IMR-90 (cell line): ENCODE measurements at regions not wholly inside any gene's neighbourhood (a gene's known extent, or its start where the extent isn't known, plus 50 kb on each side); places are given as distances from the start of the nearest gene placed in this dataset.

ENCODE experiments used
- ATAC-seq: fragments of 200-7000 bp; cut with Tn5 transposase; 2 replicates; pipeline ENCODE4 v1.9.1; 2020; ENCODE audit warnings: low read depth, mild to moderate bottlenecking, moderate library complexity
- BruUV-seq: library from RNA; stranded (reverse); fragments of 400-500 nt; replicated peaks from 2 replicates; lab custom pipeline; 2021; lab: Mats Ljungman, UMichigan
- CTCF ChIA-PET: fragments of 300-600 bp; formaldehyde crosslinking; extraction: SDS; loops from one replicate; lab custom pipeline; 2021; ENCODE audit warnings: antibody characterized with exemption; lab: Yijun Ruan, JAX
- POLR2A ChIA-PET: fragments of 300-600 bp; sonication (Branson Sonifier 250); formaldehyde crosslinking; loops from one replicate; lab custom pipeline; 2022; ENCODE audit warnings: antibody characterized with exemption; ENCODE audit not compliant: unreplicated experiment; lab: Charles Lee
- DNase-seq: peaks from one replicate; pipeline ENCODE4 v3.0.0; 2013
- H2AFZ ChIP-seq: replicated peaks from 2 replicates; pipeline ENCODE3; 2013; ENCODE audit warnings: low read length, mild to moderate bottlenecking; ENCODE audit not compliant: poor library complexity
- H2AK5ac ChIP-seq: 2 replicates; pipeline ENCODE4 v1.6.1; 2013; ENCODE audit warnings: low read depth, low read length, inconsistent platforms
- H2AK9ac ChIP-seq: replicated peaks from 2 replicates; pipeline ENCODE3; 2013; ENCODE audit warnings: mild to moderate bottlenecking, low read depth, low read length, moderate library complexity; ENCODE audit not compliant: poor library complexity
- H2BK120ac ChIP-seq: 2 replicates; pipeline ENCODE4 v1.6.1; 2013; ENCODE audit warnings: low read depth, low read length, inconsistent platforms
- H2BK15ac ChIP-seq: 3 replicates; pipeline ENCODE4 v1.6.1; 2013; ENCODE audit warnings: low read depth, low read length, inconsistent platforms
- H2BK20ac ChIP-seq: 2 replicates; pipeline ENCODE4 v1.6.1; 2013; ENCODE audit warnings: low read depth, mild to moderate bottlenecking, inconsistent platforms, low read length, moderate library complexity
- H2BK5ac ChIP-seq: 2 replicates; pipeline ENCODE4 v1.6.1; 2013; ENCODE audit warnings: mild to moderate bottlenecking, low read depth, low read length, inconsistent platforms; ENCODE audit not compliant: poor library complexity, severe bottlenecking
- H3K14ac ChIP-seq: replicated peaks from 2 replicates; pipeline ENCODE4 v1.6.1; 2013; ENCODE audit warnings: low read depth, low read length, inconsistent platforms
- H3K18ac ChIP-seq: 2 replicates; pipeline ENCODE4 v1.6.1; 2013; ENCODE audit warnings: low read depth, low read length, control low read depth
- H3K23ac ChIP-seq: 2 replicates; pipeline ENCODE4 v1.6.1; 2013; ENCODE audit warnings: low read depth, low read length, inconsistent platforms
- H3K27ac ChIP-seq: 2 replicates; pipeline ENCODE4 v1.5.1; 2013; ENCODE audit warnings: mild to moderate bottlenecking, control low read depth, low read length; ENCODE audit not compliant: insufficient read depth
- H3K27me3 ChIP-seq: 2 replicates; pipeline ENCODE4 v1.6.1; 2013; ENCODE audit warnings: low read length; ENCODE audit not compliant: control insufficient read depth, insufficient read depth
- H3K36me3 ChIP-seq: 2 replicates; pipeline ENCODE4 v1.6.1; 2013; ENCODE audit warnings: low read length, mixed read lengths; ENCODE audit not compliant: control insufficient read depth, insufficient read depth
- H3K4ac ChIP-seq: 2 replicates; pipeline ENCODE4 v1.6.1; 2013; ENCODE audit warnings: low read depth, low read length, inconsistent platforms
- H3K4me1 ChIP-seq: 2 replicates; pipeline ENCODE4 v1.6.1; 2013; ENCODE audit warnings: low read length, mixed read lengths; ENCODE audit not compliant: control insufficient read depth, insufficient read depth
- H3K4me2 ChIP-seq: 2 replicates; pipeline ENCODE4 v1.6.1; 2013; ENCODE audit warnings: low read depth, mild to moderate bottlenecking, control low read depth, low read length, moderate library complexity
- H3K4me3 ChIP-seq: 2 replicates; pipeline ENCODE4 v1.5.1; 2013; ENCODE audit warnings: low read depth, mild to moderate bottlenecking, control low read depth, low read length, moderate library complexity; ENCODE audit not compliant: insufficient read depth
- H3K56ac ChIP-seq: 2 replicates; pipeline ENCODE4 v1.6.1; 2013; ENCODE audit warnings: low read length, inconsistent platforms; ENCODE audit not compliant: insufficient read depth; ENCODE audit errors: extremely low read depth
- H3K79me1 ChIP-seq, 2 experiments: 2 replicates each; pipeline ENCODE4 v1.6.1; 2013; ENCODE audit warnings: low read length in 2 of 2, inconsistent platforms in 1 of 2, low read depth in 1 of 2
- H3K9ac ChIP-seq: 2 replicates; pipeline ENCODE4 v1.6.1; 2013; ENCODE audit warnings: low read depth, low read length, control low read depth
- H3K9me1 ChIP-seq: 2 replicates; pipeline ENCODE4 v1.6.1; 2013; ENCODE audit warnings: low read length, inconsistent platforms; ENCODE audit not compliant: insufficient read depth
- H3K9me3 ChIP-seq: 2 replicates; pipeline ENCODE4 v1.6.1; 2013; ENCODE audit warnings: low read length; ENCODE audit not compliant: control insufficient read depth, insufficient read depth
- H4K20me1 ChIP-seq: 2 replicates; pipeline ENCODE4 v1.6.1; 2013; ENCODE audit warnings: low read length, inconsistent platforms; ENCODE audit not compliant: insufficient read depth
- H4K5ac ChIP-seq: 2 replicates; pipeline ENCODE4 v1.6.1; 2013; ENCODE audit warnings: mild to moderate bottlenecking, low read depth, low read length, control low read depth
- H4K8ac ChIP-seq, 2 experiments: 2 replicates each; pipeline ENCODE4 v1.6.1; 2013; ENCODE audit warnings: low read depth in 2 of 2, low read length in 2 of 2, control low read depth in 1 of 2, inconsistent platforms in 1 of 2
- H4K91ac ChIP-seq: 2 replicates; pipeline ENCODE4 v1.6.1; 2013; ENCODE audit warnings: low read depth, low read length, inconsistent platforms; ENCODE audit not compliant: insufficient read depth
- CTCF ChIP-seq: conservative IDR thresholded peaks from 2 replicates; pipeline ENCODE4 v1.5.1; 2012; ENCODE audit warnings: mild to moderate bottlenecking, low read depth, low read length, improper control_type of control experiment
- MXI1 ChIP-seq: IDR thresholded peaks from 2 replicates; pipeline ENCODE4 v1.6.1; 2012; ENCODE audit warnings: low read depth, mild to moderate bottlenecking, low read length, moderate library complexity, borderline replicate concordance
- POLR2A ChIP-seq: IDR thresholded peaks from 2 replicates; pipeline ENCODE4 v1.6.1; 2012; ENCODE audit warnings: mild to moderate bottlenecking, low read depth, low read length
- RAD21 ChIP-seq: IDR thresholded peaks from 2 replicates; pipeline ENCODE4 v1.6.1; 2012; ENCODE audit warnings: low read length, improper control_type of control experiment
- RFX5 ChIP-seq: IDR thresholded peaks from 2 replicates; pipeline ENCODE4 v1.8.0; 2012; ENCODE audit warnings: low read depth, mild to moderate bottlenecking, low read length, moderate library complexity
- SMC3 ChIP-seq: fragments of 150-350 bp; IDR thresholded peaks from 2 replicates; pipeline ENCODE4 v1.6.1; 2016; ENCODE audit warnings: low read depth, mild to moderate bottlenecking, antibody characterized with exemption, low read length, moderate library complexity
- USF2 ChIP-seq: fragments of 150-350 bp; IDR thresholded peaks from 2 replicates; pipeline ENCODE4 v1.6.1; 2017; ENCODE audit warnings: mild to moderate bottlenecking, antibody characterized with exemption, low read length, low read depth
- WGBS, 2 experiments: methylation state at CpG; one replicate each; pipeline versions ENCODE4 v1.1.5 to v1.1.7; 2013; ENCODE audit warnings: missing lambda C conversion rate in 2 of 2; ENCODE audit not compliant: insufficient read length in 1 of 2; ENCODE audit errors: extremely low coverage in 2 of 2; 5-methylcytosine and 5-hydroxymethylcytosine counted together
- dilution Hi-C: fragments of 300-500 bp; cut with HindIII; formaldehyde crosslinking; loops from one replicate; pipeline ENCODE4 v1.14.3; 2018; ENCODE audit warnings: low sequenced_read_pairs; ENCODE audit not compliant: unreplicated experiment
- in situ Hi-C: fragments of 300-500 bp; cut with MboI; formaldehyde crosslinking; loops from 3 replicates; pipeline ENCODE4 v1.14.3; 2019; ENCODE audit warnings: low sequenced_read_pairs, inconsistent platforms, mixed read lengths
- intact Hi-C: fragments of 100-400 bp; cut with micrococcal nuclease; formaldehyde crosslinking; loops from 2 replicates; pipeline ENCODE4 v1.10.0; 2022

GRCh38 chr12:17326649-17327048 lies 720.7 kb upstream of the LMO3 start:
- ChIA-PET POLR2A (interaction anchor here (0.6 kb wide), 1 partner anchor 248 kb away, joined by 3 read pairs; no protein-coding TSS in a partner anchor), CTCF (no interaction called here)
- DNase-seq, result no peak
- Histone ChIP-seq H3K79me1 (no peaks in the 10 kb centered on the region), H4K20me1 (no peaks in the 10 kb centered on the region), H3K18ac (no peak overlapping the region), H2AFZ (no peak overlapping the region), H2BK5ac (no peak overlapping the region), H3K27me3 (no peaks in the 10 kb centered on the region), H3K23ac (no peak overlapping the region), H3K36me3 (no peaks in the 10 kb centered on the region), H3K4me2 (no peak overlapping the region), H4K5ac (no peak overlapping the region), H2BK120ac (no peak overlapping the region), H2AK9ac (no peak overlapping the region), H2BK15ac (no peak overlapping the region), H2AK5ac (no peak overlapping the region), H3K9me1 (no peaks in the 10 kb centered on the region), H3K27ac (no peak overlapping the region), H3K9ac (no peak overlapping the region), H4K91ac (no peak overlapping the region), H2BK20ac (no peak overlapping the region), H3K4me3 (no peak overlapping the region), H3K4me1 (no peaks in the 10 kb centered on the region), H3K14ac (no peak overlapping the region), H4K8ac (no peak overlapping the region), H3K9me3 (peaks cover 8% of the 10 kb centered on the region), H3K56ac (no peak overlapping the region), H3K4ac (no peak overlapping the region)
- no peak for ATAC-seq
- intact Hi-C loops, result no loop called here
- no TSS peak for BruUV-seq
- no CpG with 5 or more reads among the region's 2 CpGs for WGBS, 2 experiments
- dilution Hi-C loops, result no loop called here
- in situ Hi-C loops, result no loop called here
- TF ChIP-seq RAD21 (no peak), CTCF (no peak), RFX5 (no peak), POLR2A (no peak), USF2 (no peak), SMC3 (no peak), MXI1 (no peak)
